GM19239 (cell line): ENCODE measurements at regions not wholly inside any gene's neighbourhood (a gene's known extent, or its start where the extent isn't known, plus 50 kb on each side); places are given as distances from the start of the nearest gene placed in this dataset.

Experiments used
- DNase-seq: peaks from one replicate; pipeline ENCODE4 v3.0.0; 2011; ENCODE audit warnings: low spot score; ENCODE audit not compliant: insufficient read length
- FAIRE-seq: peaks from 2 replicates; lab custom pipeline; 2011; peaks lifted over from hg19 to GRCh38; lab: Jason Lieb, UNC

- FAIRE-seq = no peak
- DNase-seq = no peak
Observed at GRCh38 chr10:8224591-8224990, 170.1 kb downstream of the GATA3 start.

- no peak for DNase-seq
- FAIRE-seq = no peak
Observed at GRCh38 chr10:8225187-8225586, 170.7 kb downstream of the GATA3 start.

- DNase-seq = no peak
- no peak for FAIRE-seq
Observed at GRCh38 chr10:8227246-8227645, 172.8 kb downstream of the GATA3 start.

GRCh38 chr10:8229153-8229552, 174.7 kb downstream of the GATA3 start:
- DNase-seq (no peak), FAIRE-seq (no peak)

GRCh38 chr10:8230902-8231301, 176.4 kb downstream of the GATA3 start:
- no peak for FAIRE-seq
- DNase-seq = no peak

- no peak for FAIRE-seq
Observed at GRCh38 chr10:8233049-8233448, 178.6 kb downstream of the GATA3 start.

GRCh38 chr10:8233832-8234259, 179.4 kb downstream of the GATA3 start:
- no peak for FAIRE-seq

More at GRCh38 chr10:8233049-8233448, 178.6 kb downstream of the GATA3 start:
- DNase-seq = no peak

GRCh38 chr10:8235253-8236027, 181.0 kb downstream of the GATA3 start:
- DNase-seq (no peak), FAIRE-seq (no peak)

More at GRCh38 chr10:8233832-8234259, 179.4 kb downstream of the GATA3 start:
- no peak for DNase-seq

- FAIRE-seq (no peak), DNase-seq (no peak)
Observed at GRCh38 chr10:8238986-8239385, 184.5 kb downstream of the GATA3 start.

- no peak for DNase-seq
- no peak for FAIRE-seq
Observed at GRCh38 chr10:8240861-8241260, 186.4 kb downstream of the GATA3 start.

- DNase-seq = no peak
- no peak for FAIRE-seq
Observed at GRCh38 chr10:8242295-8242872, 187.9 kb downstream of the GATA3 start.

GRCh38 chr10:8245131-8245813, 190.8 kb downstream of the GATA3 start:
- DNase-seq (no peak), FAIRE-seq (peak; percentile 4)

- DNase-seq (no peak), FAIRE-seq (no peak)
Observed at GRCh38 chr10:8245814-8246142, 191.3 kb downstream of the GATA3 start.

GRCh38 chr10:8246548-8246947, 192.1 kb downstream of the GATA3 start:
- DNase-seq (no peak), FAIRE-seq (no peak)

GRCh38 chr10:8247191-8247590, 192.7 kb downstream of the GATA3 start:
- DNase-seq (no peak), FAIRE-seq (no peak)

GRCh38 chr10:8248868-8249267, 194.4 kb downstream of the GATA3 start:
- FAIRE-seq (no peak), DNase-seq (no peak)

- no peak for FAIRE-seq
- DNase-seq = no peak
Observed at GRCh38 chr10:8254350-8254749, 199.9 kb downstream of the GATA3 start.

GRCh38 chr10:8255301-8255700, 200.8 kb downstream of the GATA3 start:
- DNase-seq (no peak), FAIRE-seq (no peak)

- DNase-seq (no peak), FAIRE-seq (no peak)
Observed at GRCh38 chr10:8260645-8261044, 206.2 kb downstream of the GATA3 start.

GRCh38 chr10:8262317-8262716, 207.8 kb downstream of the GATA3 start:
- DNase-seq (no peak), FAIRE-seq (no peak)

- DNase-seq = no peak
- no peak for FAIRE-seq
Observed at GRCh38 chr10:8269976-8270375, 215.5 kb downstream of the GATA3 start.
